HG03432 (cell line): ENCODE measurements at regions not wholly inside any gene's neighbourhood (a gene's known extent, or its start where the extent isn't known, plus 50 kb on each side); places are given as distances from the start of the nearest gene placed in this dataset.

Experiments used
- ATAC-seq: cut with Tn5 transposase; IDR thresholded peaks from one replicate; pipeline ENCODE4 v1.9.1; 2021; ENCODE audit warnings: mild to moderate bottlenecking, moderate library complexity; ENCODE audit not compliant: unreplicated experiment

- peak; percentile 94 for ATAC-seq
Measured at GRCh38 chr13:103140001-103140671, 73.9 kb upstream of the SLC10A2 start.

- peak; percentile 48 for ATAC-seq
Measured at GRCh38 chr13:103134271-103134670, 68.1 kb upstream of the SLC10A2 start.

GRCh38 chr13:103133556-103133955 is 67.3 kb upstream of the SLC10A2 start:
- ATAC-seq, result no peak

GRCh38 chr13:103130681-103131210 is 64.5 kb upstream of the SLC10A2 start:
- peak; percentile 82 for ATAC-seq

GRCh38 chr13:103130146-103130545 is 63.9 kb upstream of the SLC10A2 start:
- ATAC-seq, result no peak
